IMR-90 (cell line): ENCODE measurements at regions not wholly inside any gene's neighbourhood (a gene's known extent, or its start where the extent isn't known, plus 50 kb on each side); places are given as distances from the start of the nearest gene placed in this dataset.

Experiments
- ATAC-seq: fragments of 200-7000 bp; cut with Tn5 transposase; 2 replicates; pipeline ENCODE4 v1.9.1; 2020; ENCODE audit warnings: low read depth, mild to moderate bottlenecking, moderate library complexity
- BruUV-seq: library from RNA; stranded (reverse); fragments of 400-500 nt; replicated peaks from 2 replicates; lab custom pipeline; 2021; lab: Mats Ljungman, UMichigan
- CTCF ChIA-PET: fragments of 300-600 bp; formaldehyde crosslinking; extraction: SDS; loops from one replicate; lab custom pipeline; 2021; ENCODE audit warnings: antibody characterized with exemption; lab: Yijun Ruan, JAX
- POLR2A ChIA-PET: fragments of 300-600 bp; sonication (Branson Sonifier 250); formaldehyde crosslinking; loops from one replicate; lab custom pipeline; 2022; ENCODE audit warnings: antibody characterized with exemption; ENCODE audit not compliant: unreplicated experiment; lab: Charles Lee
- DNase-seq: peaks from one replicate; pipeline ENCODE4 v3.0.0; 2013
- H2AFZ ChIP-seq: replicated peaks from 2 replicates; pipeline ENCODE3; 2013; ENCODE audit warnings: low read length, mild to moderate bottlenecking; ENCODE audit not compliant: poor library complexity
- H2AK5ac ChIP-seq: 2 replicates; pipeline ENCODE4 v1.6.1; 2013; ENCODE audit warnings: low read depth, low read length, inconsistent platforms
- H2AK9ac ChIP-seq: replicated peaks from 2 replicates; pipeline ENCODE3; 2013; ENCODE audit warnings: mild to moderate bottlenecking, low read depth, low read length, moderate library complexity; ENCODE audit not compliant: poor library complexity
- H2BK120ac ChIP-seq: 2 replicates; pipeline ENCODE4 v1.6.1; 2013; ENCODE audit warnings: low read depth, low read length, inconsistent platforms
- H2BK15ac ChIP-seq: 3 replicates; pipeline ENCODE4 v1.6.1; 2013; ENCODE audit warnings: low read depth, low read length, inconsistent platforms
- H2BK20ac ChIP-seq: 2 replicates; pipeline ENCODE4 v1.6.1; 2013; ENCODE audit warnings: low read depth, mild to moderate bottlenecking, inconsistent platforms, low read length, moderate library complexity
- H2BK5ac ChIP-seq: 2 replicates; pipeline ENCODE4 v1.6.1; 2013; ENCODE audit warnings: mild to moderate bottlenecking, low read depth, low read length, inconsistent platforms; ENCODE audit not compliant: poor library complexity, severe bottlenecking
- H3K14ac ChIP-seq: replicated peaks from 2 replicates; pipeline ENCODE4 v1.6.1; 2013; ENCODE audit warnings: low read depth, low read length, inconsistent platforms
- H3K18ac ChIP-seq: 2 replicates; pipeline ENCODE4 v1.6.1; 2013; ENCODE audit warnings: low read depth, low read length, control low read depth
- H3K23ac ChIP-seq: 2 replicates; pipeline ENCODE4 v1.6.1; 2013; ENCODE audit warnings: low read depth, low read length, inconsistent platforms
- H3K27ac ChIP-seq: 2 replicates; pipeline ENCODE4 v1.5.1; 2013; ENCODE audit warnings: mild to moderate bottlenecking, control low read depth, low read length; ENCODE audit not compliant: insufficient read depth
- H3K27me3 ChIP-seq: 2 replicates; pipeline ENCODE4 v1.6.1; 2013; ENCODE audit warnings: low read length; ENCODE audit not compliant: control insufficient read depth, insufficient read depth
- H3K36me3 ChIP-seq: 2 replicates; pipeline ENCODE4 v1.6.1; 2013; ENCODE audit warnings: low read length, mixed read lengths; ENCODE audit not compliant: control insufficient read depth, insufficient read depth
- H3K4ac ChIP-seq: 2 replicates; pipeline ENCODE4 v1.6.1; 2013; ENCODE audit warnings: low read depth, low read length, inconsistent platforms
- H3K4me1 ChIP-seq: 2 replicates; pipeline ENCODE4 v1.6.1; 2013; ENCODE audit warnings: low read length, mixed read lengths; ENCODE audit not compliant: control insufficient read depth, insufficient read depth
- H3K4me2 ChIP-seq: 2 replicates; pipeline ENCODE4 v1.6.1; 2013; ENCODE audit warnings: low read depth, mild to moderate bottlenecking, control low read depth, low read length, moderate library complexity
- H3K4me3 ChIP-seq: 2 replicates; pipeline ENCODE4 v1.5.1; 2013; ENCODE audit warnings: low read depth, mild to moderate bottlenecking, control low read depth, low read length, moderate library complexity; ENCODE audit not compliant: insufficient read depth
- H3K56ac ChIP-seq: 2 replicates; pipeline ENCODE4 v1.6.1; 2013; ENCODE audit warnings: low read length, inconsistent platforms; ENCODE audit not compliant: insufficient read depth; ENCODE audit errors: extremely low read depth
- H3K79me1 ChIP-seq, 2 experiments: 2 replicates each; pipeline ENCODE4 v1.6.1; 2013; ENCODE audit warnings: low read length in 2 of 2, inconsistent platforms in 1 of 2, low read depth in 1 of 2
- H3K9ac ChIP-seq: 2 replicates; pipeline ENCODE4 v1.6.1; 2013; ENCODE audit warnings: low read depth, low read length, control low read depth
- H3K9me1 ChIP-seq: 2 replicates; pipeline ENCODE4 v1.6.1; 2013; ENCODE audit warnings: low read length, inconsistent platforms; ENCODE audit not compliant: insufficient read depth
- H3K9me3 ChIP-seq: 2 replicates; pipeline ENCODE4 v1.6.1; 2013; ENCODE audit warnings: low read length; ENCODE audit not compliant: control insufficient read depth, insufficient read depth
- H4K20me1 ChIP-seq: 2 replicates; pipeline ENCODE4 v1.6.1; 2013; ENCODE audit warnings: low read length, inconsistent platforms; ENCODE audit not compliant: insufficient read depth
- H4K5ac ChIP-seq: 2 replicates; pipeline ENCODE4 v1.6.1; 2013; ENCODE audit warnings: mild to moderate bottlenecking, low read depth, low read length, control low read depth
- H4K8ac ChIP-seq, 2 experiments: 2 replicates each; pipeline ENCODE4 v1.6.1; 2013; ENCODE audit warnings: low read depth in 2 of 2, low read length in 2 of 2, control low read depth in 1 of 2, inconsistent platforms in 1 of 2
- H4K91ac ChIP-seq: 2 replicates; pipeline ENCODE4 v1.6.1; 2013; ENCODE audit warnings: low read depth, low read length, inconsistent platforms; ENCODE audit not compliant: insufficient read depth
- BHLHE40 ChIP-seq: fragments of 150-350 bp; IDR thresholded peaks from 2 replicates; pipeline ENCODE4 v1.6.1; 2016; ENCODE audit warnings: mild to moderate bottlenecking, low read depth, low read length
- CEBPB ChIP-seq: IDR thresholded peaks from 2 replicates; pipeline ENCODE4 v1.6.1; 2012; ENCODE audit warnings: low read depth, low read length, improper control_type of control experiment
- CHD1 ChIP-seq: IDR thresholded peaks from 2 replicates; pipeline ENCODE4 v1.6.1; 2012; ENCODE audit warnings: low read depth, low read length, improper control_type of control experiment
- FOS ChIP-seq: fragments of 150-350 bp; IDR thresholded peaks from 2 replicates; pipeline ENCODE4 v1.6.1; 2016; ENCODE audit warnings: low read depth, low read length
- MAFK ChIP-seq: IDR thresholded peaks from 2 replicates; pipeline ENCODE4 v1.6.1; 2012; ENCODE audit warnings: low read depth, low read length, improper control_type of control experiment
- MAZ ChIP-seq: IDR thresholded peaks from 2 replicates; pipeline ENCODE4 v1.6.1; 2012; ENCODE audit warnings: low read depth, mild to moderate bottlenecking, low read length, improper control_type of control experiment, moderate library complexity, borderline replicate concordance
- MXI1 ChIP-seq: IDR thresholded peaks from 2 replicates; pipeline ENCODE4 v1.6.1; 2012; ENCODE audit warnings: low read depth, mild to moderate bottlenecking, low read length, moderate library complexity, borderline replicate concordance
- NFE2L2 ChIP-seq: fragments of 150-350 bp; IDR thresholded peaks from 2 replicates; pipeline ENCODE4 v1.6.1; 2016; ENCODE audit warnings: low read depth, mild to moderate bottlenecking, low read length
- POLR2A ChIP-seq: IDR thresholded peaks from 2 replicates; pipeline ENCODE4 v1.6.1; 2012; ENCODE audit warnings: mild to moderate bottlenecking, low read depth, low read length
- RAD21 ChIP-seq: IDR thresholded peaks from 2 replicates; pipeline ENCODE4 v1.6.1; 2012; ENCODE audit warnings: low read length, improper control_type of control experiment
- RCOR1 ChIP-seq: IDR thresholded peaks from 2 replicates; pipeline ENCODE4 v1.6.1; 2012; ENCODE audit warnings: mild to moderate bottlenecking, low read length, improper control_type of control experiment; ENCODE audit not compliant: insufficient replicate concordance
- RFX5 ChIP-seq: IDR thresholded peaks from 2 replicates; pipeline ENCODE4 v1.8.0; 2012; ENCODE audit warnings: low read depth, mild to moderate bottlenecking, low read length, moderate library complexity
- whole genome bisulfite sequencing, 2 experiments: methylation state at CpG; one replicate each; pipeline versions ENCODE4 v1.1.5 to v1.1.7; 2013; ENCODE audit warnings: missing lambda C conversion rate in 2 of 2; ENCODE audit not compliant: insufficient read length in 1 of 2; ENCODE audit errors: extremely low coverage in 2 of 2; 5-methylcytosine and 5-hydroxymethylcytosine counted together
- dilution Hi-C: fragments of 300-500 bp; cut with HindIII; formaldehyde crosslinking; loops from one replicate; pipeline ENCODE4 v1.14.3; 2018; ENCODE audit warnings: low sequenced_read_pairs; ENCODE audit not compliant: unreplicated experiment
- in situ Hi-C: fragments of 300-500 bp; cut with MboI; formaldehyde crosslinking; loops from 3 replicates; pipeline ENCODE4 v1.14.3; 2019; ENCODE audit warnings: low sequenced_read_pairs, inconsistent platforms, mixed read lengths
- intact Hi-C: fragments of 100-400 bp; cut with micrococcal nuclease; formaldehyde crosslinking; loops from 2 replicates; pipeline ENCODE4 v1.10.0; 2022
- TF ChIP-seq, protein P1 (sequence below): fragments of 150-350 bp; IDR thresholded peaks from 2 replicates; pipeline ENCODE4 v1.6.1; 2016; ENCODE audit warnings: low read depth, mild to moderate bottlenecking, low read length, moderate library complexity, borderline replicate concordance
- TF ChIP-seq, protein P2 (sequence below): fragments of 150-350 bp; IDR thresholded peaks from 2 replicates; pipeline ENCODE4 v1.6.1; 2017; ENCODE audit warnings: mild to moderate bottlenecking, antibody characterized with exemption, low read length, low read depth
- TF ChIP-seq, protein P3 (sequence below): conservative IDR thresholded peaks from 2 replicates; pipeline ENCODE4 v1.5.1; 2012; ENCODE audit warnings: mild to moderate bottlenecking, low read depth, low read length, improper control_type of control experiment

DNA sequence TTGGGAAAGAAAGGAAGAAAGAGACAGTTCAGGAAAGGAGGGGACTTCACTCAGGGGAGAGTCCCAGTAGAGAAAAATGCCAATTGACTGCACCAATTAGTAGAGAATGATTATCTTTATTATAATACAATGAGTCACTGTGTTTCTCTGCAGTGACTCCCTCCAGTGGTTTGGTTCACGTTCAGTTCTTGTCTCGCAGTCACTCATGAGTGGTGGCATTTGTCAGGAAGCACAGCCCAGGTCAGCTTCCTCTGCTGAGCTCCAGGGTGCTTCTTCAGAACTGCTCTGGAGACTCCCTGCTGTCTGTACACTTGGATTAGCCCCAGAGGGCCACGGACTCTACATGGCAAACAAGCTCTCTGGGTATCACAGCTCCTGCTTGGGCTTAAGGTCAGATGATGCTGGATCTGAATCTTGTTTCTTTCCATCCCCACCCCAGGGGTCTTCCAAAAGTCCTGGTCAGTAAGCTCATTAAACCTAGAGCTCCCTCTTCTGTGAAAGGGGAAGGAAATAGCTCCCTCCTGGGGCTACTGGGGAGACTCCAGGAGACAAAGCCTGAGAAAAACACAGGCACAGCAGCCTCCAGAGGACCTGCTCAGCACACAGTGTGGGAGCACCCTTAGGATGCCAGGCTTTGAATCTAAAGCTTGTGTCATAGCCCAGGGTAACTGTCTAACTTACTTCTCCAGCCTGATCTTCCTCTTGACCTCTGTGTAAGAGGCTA lies 619.0 kb downstream of the AJAP1 start:
- Histone ChIP-seq H3K56ac (no peak overlapping the region), H2AK9ac (no peak overlapping the region), H4K5ac (no peak overlapping the region), H3K4ac (no peak overlapping the region), H3K18ac (no peak overlapping the region), H3K4me3 (no peak overlapping the region), H3K36me3 (no peaks in the 10 kb centered on the region), H3K14ac (no peak overlapping the region), H3K4me2 (no peak overlapping the region), H3K27ac (no peak overlapping the region), H2BK15ac (no peak overlapping the region), H3K9ac (no peak overlapping the region), H2BK120ac (no peak overlapping the region), H4K91ac (no peak overlapping the region), H4K20me1 (no peaks in the 10 kb centered on the region), H3K23ac (no peak overlapping the region), H3K9me3 (peaks cover 62% of the 10 kb centered on the region), H2AFZ (no peak overlapping the region), H2BK5ac (no peak overlapping the region), H2AK5ac (no peak overlapping the region), H3K9me1 (no peaks in the 10 kb centered on the region), H3K27me3 (no peaks in the 10 kb centered on the region), H3K4me1 (no peaks in the 10 kb centered on the region), H3K79me1 (no peaks in the 10 kb centered on the region), H2BK20ac (no peak overlapping the region), H4K8ac (no peak overlapping the region)
- TF ChIP-seq, protein P1, sequence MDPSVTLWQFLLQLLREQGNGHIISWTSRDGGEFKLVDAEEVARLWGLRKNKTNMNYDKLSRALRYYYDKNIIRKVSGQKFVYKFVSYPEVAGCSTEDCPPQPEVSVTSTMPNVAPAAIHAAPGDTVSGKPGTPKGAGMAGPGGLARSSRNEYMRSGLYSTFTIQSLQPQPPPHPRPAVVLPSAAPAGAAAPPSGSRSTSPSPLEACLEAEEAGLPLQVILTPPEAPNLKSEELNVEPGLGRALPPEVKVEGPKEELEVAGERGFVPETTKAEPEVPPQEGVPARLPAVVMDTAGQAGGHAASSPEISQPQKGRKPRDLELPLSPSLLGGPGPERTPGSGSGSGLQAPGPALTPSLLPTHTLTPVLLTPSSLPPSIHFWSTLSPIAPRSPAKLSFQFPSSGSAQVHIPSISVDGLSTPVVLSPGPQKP = no peak
- TF ChIP-seq CHD1 (no peak), MAZ (no peak), RCOR1 (no peak), FOS (no peak), RAD21 (no peak), MAFK (no peak), POLR2A (no peak), BHLHE40 (no peak), RFX5 (no peak), MXI1 (no peak), NFE2L2 (no peak), CEBPB (no peak)
- TF ChIP-seq, protein P2, sequence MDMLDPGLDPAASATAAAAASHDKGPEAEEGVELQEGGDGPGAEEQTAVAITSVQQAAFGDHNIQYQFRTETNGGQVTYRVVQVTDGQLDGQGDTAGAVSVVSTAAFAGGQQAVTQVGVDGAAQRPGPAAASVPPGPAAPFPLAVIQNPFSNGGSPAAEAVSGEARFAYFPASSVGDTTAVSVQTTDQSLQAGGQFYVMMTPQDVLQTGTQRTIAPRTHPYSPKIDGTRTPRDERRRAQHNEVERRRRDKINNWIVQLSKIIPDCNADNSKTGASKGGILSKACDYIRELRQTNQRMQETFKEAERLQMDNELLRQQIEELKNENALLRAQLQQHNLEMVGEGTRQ = no peak
- TF ChIP-seq, protein P3, sequence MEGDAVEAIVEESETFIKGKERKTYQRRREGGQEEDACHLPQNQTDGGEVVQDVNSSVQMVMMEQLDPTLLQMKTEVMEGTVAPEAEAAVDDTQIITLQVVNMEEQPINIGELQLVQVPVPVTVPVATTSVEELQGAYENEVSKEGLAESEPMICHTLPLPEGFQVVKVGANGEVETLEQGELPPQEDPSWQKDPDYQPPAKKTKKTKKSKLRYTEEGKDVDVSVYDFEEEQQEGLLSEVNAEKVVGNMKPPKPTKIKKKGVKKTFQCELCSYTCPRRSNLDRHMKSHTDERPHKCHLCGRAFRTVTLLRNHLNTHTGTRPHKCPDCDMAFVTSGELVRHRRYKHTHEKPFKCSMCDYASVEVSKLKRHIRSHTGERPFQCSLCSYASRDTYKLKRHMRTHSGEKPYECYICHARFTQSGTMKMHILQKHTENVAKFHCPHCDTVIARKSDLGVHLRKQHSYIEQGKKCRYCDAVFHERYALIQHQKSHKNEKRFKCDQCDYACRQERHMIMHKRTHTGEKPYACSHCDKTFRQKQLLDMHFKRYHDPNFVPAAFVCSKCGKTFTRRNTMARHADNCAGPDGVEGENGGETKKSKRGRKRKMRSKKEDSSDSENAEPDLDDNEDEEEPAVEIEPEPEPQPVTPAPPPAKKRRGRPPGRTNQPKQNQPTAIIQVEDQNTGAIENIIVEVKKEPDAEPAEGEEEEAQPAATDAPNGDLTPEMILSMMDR = no peak
- ChIA-PET CTCF (no interaction called here), POLR2A (no interaction called here)
- BruUV-seq = no TSS peak
- WGBS, 2 experiments = 40% methylated on average over 2 of the region's 3 CpGs; no CpG with 5 or more reads in 1 of the 2 experiments
- no peak for ATAC-seq
- intact Hi-C loops = no loop called here
- in situ Hi-C loops = no loop called here
- dilution Hi-C loops = no loop called here
- DNase-seq = no peak
